ENCODE measurements at regions not wholly inside any gene's neighbourhood (a gene's known extent, or its start where the extent isn't known, plus 50 kb on each side); places are given as distances from the start of the nearest gene placed in this dataset.

- Histone ChIP-seq H3K9me3 (ENCODE audit: insufficient read depth, low read length) (peaks cover 15% of the 10 kb centered on the region), H3K4me1 (ENCODE audit: insufficient read depth, insufficient read length) (no peaks in the 10 kb centered on the region), H3K27me3 (ENCODE audit: insufficient read depth, insufficient read length) (no peaks in the 10 kb centered on the region), H3K9ac (ENCODE audit: insufficient read length, low read depth) (no peak overlapping the region), H3K4me3 (ENCODE audit: insufficient read length, low read depth) (no peak overlapping the region), H3K36me3 (ENCODE audit: insufficient read depth, insufficient read length, low read length) (no peaks in the 10 kb centered on the region)
- no peak for TF ChIP-seq YY1 (IDR thresholded peaks at IDR 0.05; ENCODE audit: insufficient read depth, insufficient read length)
- no peak for TF ChIP-seq ZNF274 (IDR thresholded peaks at IDR 0.05; ENCODE audit: low read depth, low read length)
- TF ChIP-seq SUZ12 (IDR thresholded peaks at IDR 0.05; ENCODE audit: extremely low read depth, insufficient read depth, insufficient read length) = no peak
- no peak for DNase-seq (ENCODE audit: low read depth, low spot score)
These were observed 125.1 kb upstream of the SLC25A36 start for GRCh38 chr3:140816372-140817195.

- Histone ChIP-seq H3K36me3 (ENCODE audit: insufficient read depth, insufficient read length, low read length) (no peaks in the 10 kb centered on the region), H3K4me3 (ENCODE audit: insufficient read length, low read depth) (no peak overlapping the region), H3K27me3 (ENCODE audit: insufficient read depth, insufficient read length) (no peaks in the 10 kb centered on the region), H3K4me1 (ENCODE audit: insufficient read depth, insufficient read length) (no peaks in the 10 kb centered on the region), H3K9me3 (ENCODE audit: insufficient read depth, low read length) (no peaks in the 10 kb centered on the region), H3K9ac (ENCODE audit: insufficient read length, low read depth) (no peak overlapping the region)
- no peak for DNase-seq (ENCODE audit: low read depth, low spot score)
- no peak for TF ChIP-seq ZNF274 (IDR thresholded peaks at IDR 0.05; ENCODE audit: low read depth, low read length)
- TF ChIP-seq SUZ12 (IDR thresholded peaks at IDR 0.05; ENCODE audit: extremely low read depth, insufficient read depth, insufficient read length) = no peak
- no peak for TF ChIP-seq YY1 (IDR thresholded peaks at IDR 0.05; ENCODE audit: insufficient read depth, insufficient read length)
These were observed 120.1 kb upstream of the SLC25A36 start for GRCh38 chr3:140821493-140821892.

- H3K36me3 ChIP-seq (ENCODE audit: insufficient read depth, insufficient read length, low read length) = no peaks in the 10 kb centered on the region
- TF ChIP-seq YY1 (IDR thresholded peaks at IDR 0.05; ENCODE audit: insufficient read depth, insufficient read length) (no peak), ZNF274 (IDR thresholded peaks at IDR 0.05; ENCODE audit: low read depth, low read length) (no peak)
- no peak for DNase-seq (ENCODE audit: low read depth, low spot score)
- H3K27me3 ChIP-seq (ENCODE audit: insufficient read depth, insufficient read length) = no peaks in the 10 kb centered on the region
- H3K4me3 ChIP-seq (ENCODE audit: insufficient read length, low read depth) = no peak overlapping the region
- no peaks in the 10 kb centered on the region for H3K4me1 ChIP-seq (ENCODE audit: insufficient read depth, insufficient read length)
- no peak overlapping the region for H3K9ac ChIP-seq (ENCODE audit: insufficient read length, low read depth)
- no peaks in the 10 kb centered on the region for H3K9me3 ChIP-seq (ENCODE audit: insufficient read depth, low read length)
These were observed 119.1 kb upstream of the SLC25A36 start for GRCh38 chr3:140822401-140823047.

- Histone ChIP-seq H3K4me3 (ENCODE audit: insufficient read length, low read depth) (no peak overlapping the region), H3K9ac (ENCODE audit: insufficient read length, low read depth) (no peak overlapping the region), H3K27me3 (ENCODE audit: insufficient read depth, insufficient read length) (no peaks in the 10 kb centered on the region), H3K4me1 (ENCODE audit: insufficient read depth, insufficient read length) (no peaks in the 10 kb centered on the region), H3K36me3 (ENCODE audit: insufficient read depth, insufficient read length, low read length) (no peaks in the 10 kb centered on the region), H3K9me3 (ENCODE audit: insufficient read depth, low read length) (no peaks in the 10 kb centered on the region)
- TF ChIP-seq YY1 (IDR thresholded peaks at IDR 0.05; ENCODE audit: insufficient read depth, insufficient read length) (no peak), ZNF274 (IDR thresholded peaks at IDR 0.05; ENCODE audit: low read depth, low read length) (no peak), SUZ12 (IDR thresholded peaks at IDR 0.05; ENCODE audit: extremely low read depth, insufficient read depth, insufficient read length) (no peak)
- DNase-seq (ENCODE audit: low read depth, low spot score) = no peak
These were observed 118.5 kb upstream of the SLC25A36 start for GRCh38 chr3:140823106-140823505.

- TF ChIP-seq ZNF274 (IDR thresholded peaks at IDR 0.05; ENCODE audit: low read depth, low read length) (no peak), SUZ12 (IDR thresholded peaks at IDR 0.05; ENCODE audit: extremely low read depth, insufficient read depth, insufficient read length) (no peak), YY1 (IDR thresholded peaks at IDR 0.05; ENCODE audit: insufficient read depth, insufficient read length) (no peak)
- no peak overlapping the region for H3K9ac ChIP-seq (ENCODE audit: insufficient read length, low read depth)
- H3K4me3 ChIP-seq (ENCODE audit: insufficient read length, low read depth) = no peak overlapping the region
- no peaks in the 10 kb centered on the region for H3K4me1 ChIP-seq (ENCODE audit: insufficient read depth, insufficient read length)
- DNase-seq (ENCODE audit: low read depth, low spot score) = no peak
- no peaks in the 10 kb centered on the region for H3K27me3 ChIP-seq (ENCODE audit: insufficient read depth, insufficient read length)
- no peaks in the 10 kb centered on the region for H3K36me3 ChIP-seq (ENCODE audit: insufficient read depth, insufficient read length, low read length)
- H3K9me3 ChIP-seq (ENCODE audit: insufficient read depth, low read length) = no peaks in the 10 kb centered on the region
These were observed 113.7 kb upstream of the SLC25A36 start for GRCh38 chr3:140827894-140828293.

GRCh38 chr3:140828585-140828984, 113.1 kb upstream of the SLC25A36 start:
- Histone ChIP-seq H3K4me3 (ENCODE audit: insufficient read length, low read depth) (no peak overlapping the region), H3K4me1 (ENCODE audit: insufficient read depth, insufficient read length) (no peaks in the 10 kb centered on the region), H3K9me3 (ENCODE audit: insufficient read depth, low read length) (no peaks in the 10 kb centered on the region), H3K36me3 (ENCODE audit: insufficient read depth, insufficient read length, low read length) (no peaks in the 10 kb centered on the region), H3K9ac (ENCODE audit: insufficient read length, low read depth) (no peak overlapping the region), H3K27me3 (ENCODE audit: insufficient read depth, insufficient read length) (no peaks in the 10 kb centered on the region)
- no peak for TF ChIP-seq YY1 (IDR thresholded peaks at IDR 0.05; ENCODE audit: insufficient read depth, insufficient read length)
- TF ChIP-seq ZNF274 (IDR thresholded peaks at IDR 0.05; ENCODE audit: low read depth, low read length) = no peak
- no peak for TF ChIP-seq SUZ12 (IDR thresholded peaks at IDR 0.05; ENCODE audit: extremely low read depth, insufficient read depth, insufficient read length)
- no peak for DNase-seq (ENCODE audit: low read depth, low spot score)

- no peak for DNase-seq (ENCODE audit: low read depth, low spot score)
- H3K9ac ChIP-seq (ENCODE audit: insufficient read length, low read depth) = no peak overlapping the region
- no peaks in the 10 kb centered on the region for H3K9me3 ChIP-seq (ENCODE audit: insufficient read depth, low read length)
- no peaks in the 10 kb centered on the region for H3K4me1 ChIP-seq (ENCODE audit: insufficient read depth, insufficient read length)
- H3K27me3 ChIP-seq (ENCODE audit: insufficient read depth, insufficient read length) = no peaks in the 10 kb centered on the region
- no peak overlapping the region for H3K4me3 ChIP-seq (ENCODE audit: insufficient read length, low read depth)
- no peak for TF ChIP-seq ZNF274 (IDR thresholded peaks at IDR 0.05; ENCODE audit: low read depth, low read length)
- no peak for TF ChIP-seq SUZ12 (IDR thresholded peaks at IDR 0.05; ENCODE audit: extremely low read depth, insufficient read depth, insufficient read length)
- TF ChIP-seq YY1 (IDR thresholded peaks at IDR 0.05; ENCODE audit: insufficient read depth, insufficient read length) = no peak
- H3K36me3 ChIP-seq (ENCODE audit: insufficient read depth, insufficient read length, low read length) = no peaks in the 10 kb centered on the region
These were observed 111.8 kb upstream of the SLC25A36 start for GRCh38 chr3:140829796-140830195.

Measured in NT2/D1 (cell line).